ENCODE measurements at regions not wholly inside any gene's neighbourhood (a gene's known extent, or its start where the extent isn't known, plus 50 kb on each side); places are given as distances from the start of the nearest gene placed in this dataset.
"Not testable (repeated sequence)": the region's sequence is repeated elsewhere in the genome, so short reads cannot be mapped to it uniquely, and the experiment has no call there.

DNA sequence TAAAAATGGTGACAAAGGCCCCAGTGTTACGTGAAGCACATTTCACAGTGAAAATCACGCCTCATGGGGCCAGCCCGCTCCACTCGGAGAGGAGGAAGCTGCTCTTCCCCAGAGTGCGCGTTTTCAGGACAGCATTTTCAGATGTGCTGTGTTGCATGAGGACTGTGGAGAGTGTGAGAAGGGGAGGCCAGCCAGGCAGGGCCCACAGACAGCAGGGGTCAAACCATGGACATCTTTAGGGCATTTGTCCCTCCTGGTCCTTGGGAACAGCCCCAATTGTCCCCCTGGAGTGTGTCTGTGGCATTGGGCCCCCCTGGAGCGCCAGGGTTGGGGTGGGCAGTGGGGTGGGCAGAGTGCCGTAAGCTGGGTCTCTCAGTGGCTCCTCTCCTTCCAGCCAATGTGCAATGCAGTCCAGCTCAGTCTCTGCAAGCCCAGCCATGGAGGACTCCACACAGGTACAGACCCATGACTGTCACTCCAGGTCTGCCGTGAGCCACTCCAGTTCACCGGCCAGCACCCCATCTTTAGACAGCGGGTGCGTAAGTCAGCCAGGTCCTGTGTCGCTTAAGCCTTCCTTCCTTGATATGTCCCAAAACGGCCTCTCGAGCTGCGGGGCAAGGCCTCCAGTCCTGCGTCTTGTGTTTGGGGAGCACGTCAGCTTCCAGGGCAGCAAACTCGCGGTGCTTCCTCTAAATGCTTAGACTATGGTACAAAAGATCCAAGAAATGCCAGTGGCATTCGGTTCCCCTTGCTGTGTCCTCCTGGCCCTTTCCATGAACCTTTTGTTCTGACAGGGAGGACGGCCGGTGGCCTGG lies 159.3 kb upstream of the AFDN start:
- no peak overlapping the region for H3K4me3 ChIP-seq (ENCODE audit: insufficient read depth, low read depth, low read length)
- no peaks in the 10 kb centered on the region for H3K36me3 ChIP-seq (replicated peaks; ENCODE audit: control insufficient read depth, insufficient read depth, low read length)
- no peak for DNase-seq
- H3K27me3 ChIP-seq (ENCODE audit: control insufficient read depth, insufficient read depth, low read length): no peaks in the 10 kb centered on the region

DNA sequence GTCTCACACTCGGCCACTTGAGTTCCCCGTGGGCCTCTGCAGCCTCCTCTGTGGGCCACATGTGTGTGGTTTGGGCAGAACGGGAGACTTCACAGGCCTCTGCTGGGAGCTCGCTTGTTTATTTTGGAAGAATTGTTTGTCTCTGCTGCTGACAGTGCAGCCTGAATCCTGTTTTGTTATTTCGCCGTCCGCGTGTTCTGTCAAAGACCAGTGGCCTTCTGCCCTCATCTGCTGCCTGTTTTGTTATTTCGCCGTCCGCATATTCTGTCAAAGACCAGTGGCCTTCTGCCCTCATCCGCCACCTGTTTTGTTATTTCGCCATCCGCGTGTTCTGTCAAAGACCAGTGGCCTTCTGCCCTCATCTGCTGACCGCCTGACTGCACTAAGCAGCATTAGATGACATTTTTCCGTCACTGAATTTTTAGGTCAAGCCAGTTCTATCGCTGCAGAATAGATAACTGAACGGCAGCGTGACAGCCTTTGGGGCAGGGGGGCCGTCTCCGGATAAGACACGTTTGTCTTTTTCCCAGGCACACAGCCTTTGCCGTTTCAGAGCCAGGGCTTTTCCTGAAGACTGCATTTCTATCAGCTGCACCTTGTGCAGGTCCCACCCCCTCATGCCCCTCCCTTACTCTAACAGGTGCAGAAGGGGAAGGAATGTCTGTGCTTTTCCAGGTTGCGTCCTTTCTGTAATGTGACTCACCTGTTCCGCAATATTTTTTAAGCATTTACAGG lies 158.5 kb upstream of the AFDN start:
- DNase-seq: no peak
- H3K27me3 ChIP-seq (ENCODE audit: control insufficient read depth, insufficient read depth, low read length): no peaks in the 10 kb centered on the region
- H3K4me3 ChIP-seq (ENCODE audit: insufficient read depth, low read depth, low read length): no peak overlapping the region
- H3K36me3 ChIP-seq (replicated peaks; ENCODE audit: control insufficient read depth, insufficient read depth, low read length): no peaks in the 10 kb centered on the region

- Histone ChIP-seq H3K27me3 (ENCODE audit: control insufficient read depth, insufficient read depth, low read length) (no peaks in the 10 kb centered on the region), H3K36me3 (replicated peaks; ENCODE audit: control insufficient read depth, insufficient read depth, low read length) (no peaks in the 10 kb centered on the region), H3K4me3 (ENCODE audit: insufficient read depth, low read depth, low read length) (no peak overlapping the region)
- DNase-seq: no peak
These were observed 157.8 kb upstream of the AFDN start for GRCh38 chr6:167668754-167669552.

GRCh38 chr6:167669553-167669849 lies 157.2 kb upstream of the AFDN start:
- no peaks in the 10 kb centered on the region for H3K36me3 ChIP-seq (replicated peaks; ENCODE audit: control insufficient read depth, insufficient read depth, low read length)
- H3K4me3 ChIP-seq (ENCODE audit: insufficient read depth, low read depth, low read length): no peak overlapping the region

GRCh38 chr6:167669870-167670802 lies 156.6 kb upstream of the AFDN start:
- DNase-seq: no peak
- Histone ChIP-seq H3K27me3 (ENCODE audit: control insufficient read depth, insufficient read depth, low read length) (no peaks in the 10 kb centered on the region), H3K4me3 (ENCODE audit: insufficient read depth, low read depth, low read length) (no peak overlapping the region), H3K36me3 (replicated peaks; ENCODE audit: control insufficient read depth, insufficient read depth, low read length) (no peaks in the 10 kb centered on the region)

More at GRCh38 chr6:167669553-167669849, 157.2 kb upstream of the AFDN start:
- no peak for DNase-seq
- H3K27me3 ChIP-seq (ENCODE audit: control insufficient read depth, insufficient read depth, low read length): no peaks in the 10 kb centered on the region

DNA sequence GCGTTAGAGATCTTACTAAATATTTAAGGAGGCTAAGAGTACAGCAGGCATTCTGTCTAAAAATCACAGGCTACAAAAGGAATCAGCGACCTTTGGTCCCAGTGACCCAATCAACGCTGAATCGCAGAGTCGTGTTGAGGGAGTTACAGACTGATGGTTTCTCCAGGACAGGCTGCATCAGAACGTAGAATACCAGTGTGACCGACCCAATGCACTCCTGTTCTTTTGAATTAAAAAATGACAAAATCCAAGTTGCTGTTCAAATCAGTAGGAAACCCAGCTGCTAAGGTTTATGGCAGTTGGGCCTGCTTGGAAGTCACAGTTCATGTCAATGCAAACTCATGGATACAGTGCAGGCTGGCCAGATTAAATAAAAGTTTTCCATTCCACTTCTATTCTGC lies 155.8 kb upstream of the AFDN start:
- Histone ChIP-seq H3K4me3 (ENCODE audit: insufficient read depth, low read depth, low read length) (no peak overlapping the region), H3K27me3 (ENCODE audit: control insufficient read depth, insufficient read depth, low read length) (no peaks in the 10 kb centered on the region), H3K36me3 (replicated peaks; ENCODE audit: control insufficient read depth, insufficient read depth, low read length) (no peaks in the 10 kb centered on the region)
- no peak for DNase-seq

GRCh38 chr6:167671379-167671976 lies 155.2 kb upstream of the AFDN start:
- not testable (repeated sequence) for H3K27me3 ChIP-seq (ENCODE audit: control insufficient read depth, insufficient read depth, low read length); H3K36me3 ChIP-seq (replicated peaks; ENCODE audit: control insufficient read depth, insufficient read depth, low read length); H3K4me3 ChIP-seq (ENCODE audit: insufficient read depth, low read depth, low read length); DNase-seq

GRCh38 chr6:167671977-167672687 lies 154.6 kb upstream of the AFDN start:
- no peak overlapping the region for H3K4me3 ChIP-seq (ENCODE audit: insufficient read depth, low read depth, low read length)
- H3K27me3 ChIP-seq (ENCODE audit: control insufficient read depth, insufficient read depth, low read length): no peaks in the 10 kb centered on the region
- DNase-seq: no peak
- H3K36me3 ChIP-seq (replicated peaks; ENCODE audit: control insufficient read depth, insufficient read depth, low read length): no peaks in the 10 kb centered on the region

- Histone ChIP-seq H3K27me3 (ENCODE audit: control insufficient read depth, insufficient read depth, low read length) (no peaks in the 10 kb centered on the region), H3K4me3 (ENCODE audit: insufficient read depth, low read depth, low read length) (no peak overlapping the region), H3K36me3 (replicated peaks; ENCODE audit: control insufficient read depth, insufficient read depth, low read length) (no peaks in the 10 kb centered on the region)
- DNase-seq: no peak
These were observed 154.0 kb upstream of the AFDN start for GRCh38 chr6:167672738-167673137.

GRCh38 chr6:167673946-167674345 lies 152.8 kb upstream of the AFDN start:
- no peak for DNase-seq
- H3K36me3 ChIP-seq (replicated peaks; ENCODE audit: control insufficient read depth, insufficient read depth, low read length): no peaks in the 10 kb centered on the region
- H3K4me3 ChIP-seq (ENCODE audit: insufficient read depth, low read depth, low read length): no peak overlapping the region
- peaks cover 5% of the 10 kb centered on the region; the same call in 1 of the 2 replicates for H3K27me3 ChIP-seq (ENCODE audit: control insufficient read depth, insufficient read depth, low read length)

DNA sequence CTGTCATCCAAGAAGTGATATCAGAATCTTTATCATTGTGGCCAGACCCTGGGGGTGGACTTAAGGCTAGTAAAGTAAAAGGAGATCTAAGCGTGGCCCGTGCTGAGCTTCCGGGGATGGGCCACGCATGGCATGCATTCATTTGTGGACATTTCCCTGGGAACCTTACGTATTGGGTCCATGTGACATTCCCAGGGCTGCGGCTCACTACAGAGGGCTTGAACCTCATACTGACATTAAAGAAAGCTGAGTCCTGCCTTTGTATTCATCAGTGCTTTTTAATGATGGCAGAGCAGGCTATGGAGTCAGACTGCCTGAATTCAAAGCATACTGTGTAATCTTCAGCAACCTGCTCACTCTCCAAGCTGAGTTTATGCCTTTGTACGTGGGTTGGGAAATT lies 152.2 kb upstream of the AFDN start:
- Histone ChIP-seq H3K27me3 (ENCODE audit: control insufficient read depth, insufficient read depth, low read length) (peaks cover 5% of the 10 kb centered on the region; the same call in 1 of the 2 replicates), H3K36me3 (replicated peaks; ENCODE audit: control insufficient read depth, insufficient read depth, low read length) (no peaks in the 10 kb centered on the region), H3K4me3 (ENCODE audit: insufficient read depth, low read depth, low read length) (no peak overlapping the region)
- DNase-seq: no peak

DNA sequence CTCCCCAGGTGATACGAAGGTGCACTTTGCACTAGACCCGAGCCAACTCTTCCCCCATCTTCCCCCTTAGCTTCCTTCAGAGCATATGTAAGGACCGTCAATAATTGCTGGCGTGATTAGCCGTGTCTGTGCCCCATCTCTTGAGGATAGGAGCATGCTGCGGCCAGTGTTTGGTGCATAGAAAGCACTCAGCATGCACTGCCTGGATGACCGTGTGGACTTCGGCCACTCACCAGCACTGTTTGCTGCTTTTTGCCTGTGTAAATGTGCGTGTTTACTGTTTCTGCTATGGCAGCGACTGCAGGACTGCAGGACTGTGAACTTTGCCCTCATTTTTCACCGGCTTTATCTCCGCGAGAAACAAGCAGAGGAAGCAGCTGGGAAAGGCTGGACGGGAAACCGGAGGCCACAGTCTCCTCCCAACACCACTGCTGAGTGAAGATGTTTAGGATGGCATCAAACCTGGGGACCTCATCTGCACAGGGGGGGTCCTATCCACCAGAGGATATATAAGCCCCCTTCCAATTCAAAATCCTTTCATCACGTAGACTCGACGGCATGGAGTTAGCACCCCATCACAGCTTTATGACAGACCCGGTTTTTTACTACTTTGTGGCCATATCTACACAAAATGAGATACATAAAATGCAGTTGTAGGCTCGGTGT lies 150.6 kb upstream of the AFDN start:
- Histone ChIP-seq H3K36me3 (replicated peaks; ENCODE audit: control insufficient read depth, insufficient read depth, low read length) (no peaks in the 10 kb centered on the region), H3K4me3 (ENCODE audit: insufficient read depth, low read depth, low read length) (no peak overlapping the region), H3K27me3 (ENCODE audit: control insufficient read depth, insufficient read depth, low read length) (peaks cover 7% of the 10 kb centered on the region)
- DNase-seq: no peak
